Esophagus muscularis mucosa (tissue), 4 donors: ENCODE measurements at regions not wholly inside any gene's neighbourhood (a gene's known extent, or its start where the extent isn't known, plus 50 kb on each side); places are given as distances from the start of the nearest gene placed in this dataset.

ENCODE experiments used
- DNase-seq: peaks from one replicate; pipeline ENCODE4 v3.0.0-alpha.2; 2017; ENCODE audit errors: extremely low spot score
- H3K27ac ChIP-seq, 4 donors: fragments of 200-600 bp; sonication (generic); replicated peaks in 1 of 4; 1 replicate in 3 of 4; 2 replicates in 1 of 4; pipeline ENCODE4 v1.5.1; 2016 to 2019; ENCODE audit warnings: mild to moderate bottlenecking in 1 of 4
- H3K27me3 ChIP-seq, 4 donors: fragments of 200-600 bp; sonication (generic); one replicate each; pipeline versions ENCODE4 v1.5.1 to v1.6.0; 2016 to 2019
- H3K36me3 ChIP-seq, 4 donors: fragments of 200-600 bp; sonication (generic); one replicate each; pipeline ENCODE4 v1.5.1; 2016 to 2019
- H3K4me1 ChIP-seq, 4 donors: fragments of 200-600 bp; sonication (generic); one replicate each; pipeline ENCODE4 v1.5.1; 2016 to 2019
- H3K4me3 ChIP-seq, 4 donors: fragments of 200-600 bp; sonication (generic); 1 replicate in 2 of 4; 2 replicates in 2 of 4; pipeline ENCODE4 v1.5.1; 2016 to 2019; ENCODE audit warnings: mild to moderate bottlenecking in 4 of 4, moderate library complexity in 1 of 4
- H3K9me3 ChIP-seq, 4 donors: fragments of 200-600 bp; sonication (generic); 1 replicate in 3 of 4; 2 replicates in 1 of 4; pipeline ENCODE4 v1.5.1; 2016 to 2019
- CTCF ChIP-seq, 3 experiments: fragments of 200-600 bp in 2 of 3; fragments of 450-650 bp in 1 of 3; sonication (generic) in 2 of 3; IDR thresholded peaks; one replicate each; pipeline ENCODE4 v1.5.1; 2017 to 2019; ENCODE audit warnings: antibody characterized with exemption in 3 of 3, mild to moderate bottlenecking in 2 of 3, moderate library complexity in 1 of 3
- EP300 ChIP-seq: sonication (generic); formaldehyde crosslinking; IDR thresholded peaks from one replicate; pipeline ENCODE4 v1.6.1; 2017; ENCODE audit warnings: antibody characterized with exemption
- POLR2A ChIP-seq: fragments of 450-650 bp; IDR thresholded peaks from one replicate; pipeline ENCODE4 v1.6.1; 2017; ENCODE audit warnings: antibody characterized with exemption, moderate library complexity, mild to moderate bottlenecking, low read depth
- POLR2AphosphoS5 ChIP-seq, 2 donors: sonication (generic); formaldehyde crosslinking; IDR thresholded peaks; one replicate each; pipeline ENCODE4 v1.6.1; 2017; ENCODE audit warnings: antibody characterized with exemption in 2 of 2
- WGBS: methylation state at CpG from one replicate; pipeline ENCODE4 v1.1.5; 2018; 5-methylcytosine and 5-hydroxymethylcytosine counted together
- intact Hi-C: fragments of 100-400 bp; cut with DNase I; formaldehyde crosslinking; loops from one replicate; pipeline ENCODE4 v1.15.1; 2023

- DNase-seq = no peak
- no peaks in the 10 kb centered on the region for H3K27me3 ChIP-seq
- no peak for TF ChIP-seq POLR2AphosphoS5 (IDR thresholded peaks at IDR 0.05)
- no peak for TF ChIP-seq POLR2A
- TF ChIP-seq CTCF (IDR thresholded peaks at IDR 0.05) = no peak
- TF ChIP-seq EP300 = no peak
- H3K36me3 ChIP-seq = peaks cover 0 to 5% (median 0%) of the 10 kb centered on the region in 4 donors
- intact Hi-C loops = loop anchor here (10.0 kb wide), 1 partner anchor 64 kb away; no protein-coding TSS in a partner anchor
- WGBS = 91% methylated on average over 2 of the region's 2 CpGs
- H3K27ac ChIP-seq = no peak overlapping the region
- no peak overlapping the region for H3K4me3 ChIP-seq
- H3K4me1 ChIP-seq = peaks cover 8 to 36% (median 28%) of the 10 kb centered on the region in 4 donors
- no peaks in the 10 kb centered on the region for H3K9me3 ChIP-seq
These were observed 73.5 kb downstream of the GLI2 start for GRCh38 chr2:120809151-120809550.

- Histone ChIP-seq H3K27me3 (no peaks in the 10 kb centered on the region), H3K27ac (no peak overlapping the region), H3K4me1 (peaks cover 8 to 33% (median 24%) of the 10 kb centered on the region in 4 donors), H3K4me3 (no peak overlapping the region), H3K9me3 (no peaks in the 10 kb centered on the region), H3K36me3 (peaks cover 0 to 5% (median 0%) of the 10 kb centered on the region in 4 donors)
- no peak for DNase-seq
- intact Hi-C loops = loop anchor here (10.0 kb wide), 1 partner anchor 65 kb away; no protein-coding TSS in a partner anchor
- TF ChIP-seq EP300 (no peak), POLR2AphosphoS5 (IDR thresholded peaks at IDR 0.05) (no peak), CTCF (IDR thresholded peaks at IDR 0.05) (no peak), POLR2A (no peak)
- WGBS = 70% methylated on average over 9 of the region's 13 CpGs
These were observed 74.2 kb downstream of the GLI2 start for GRCh38 chr2:120809609-120810440.

- H3K36me3 ChIP-seq = peaks cover 0 to 5% (median 0%) of the 10 kb centered on the region in 4 donors
- intact Hi-C loops = no loop called here
- H3K27ac ChIP-seq = no peak overlapping the region
- TF ChIP-seq CTCF (IDR thresholded peaks at IDR 0.05) (no peak), POLR2A (no peak), EP300 (no peak), POLR2AphosphoS5 (IDR thresholded peaks at IDR 0.05) (no peak)
- no peaks in the 10 kb centered on the region for H3K27me3 ChIP-seq
- DNase-seq = no peak
- no peak overlapping the region for H3K4me3 ChIP-seq
- H3K9me3 ChIP-seq = no peaks in the 10 kb centered on the region
- peaks cover 8 to 25% (median 16%) of the 10 kb centered on the region in 4 donors for H3K4me1 ChIP-seq
- WGBS = 95% methylated on average over 10 of the region's 10 CpGs
These were observed 75.0 kb downstream of the GLI2 start for GRCh38 chr2:120810639-120811038.

- no peak for DNase-seq
- Histone ChIP-seq H3K4me1 (peaks cover 0 to 10% (median 5%) of the 10 kb centered on the region in 4 donors), H3K27me3 (no peaks in the 10 kb centered on the region), H3K36me3 (peaks cover 0 to 5% (median 0%) of the 10 kb centered on the region in 4 donors), H3K27ac (no peak overlapping the region), H3K4me3 (no peak overlapping the region), H3K9me3 (no peaks in the 10 kb centered on the region)
- TF ChIP-seq POLR2AphosphoS5 (IDR thresholded peaks at IDR 0.05) (no peak), EP300 (no peak), POLR2A (no peak), CTCF (IDR thresholded peaks at IDR 0.05) (no peak)
- 95% methylated on average over 9 of the region's 9 CpGs for WGBS
- intact Hi-C loops = no loop called here
These were observed 77.2 kb downstream of the GLI2 start for GRCh38 chr2:120812866-120813265.
